HG03342 (cell line): ENCODE measurements at regions not wholly inside any gene's neighbourhood (a gene's known extent, or its start where the extent isn't known, plus 50 kb on each side); places are given as distances from the start of the nearest gene placed in this dataset.

ENCODE experiments used
- ATAC-seq: cut with Tn5 transposase; IDR thresholded peaks from one replicate; pipeline ENCODE4 v1.9.1; 2021; ENCODE audit warnings: mild to moderate bottlenecking, moderate library complexity; ENCODE audit not compliant: unreplicated experiment

GRCh38 chr5:124240732-124241131, 505.7 kb downstream of the ZNF608 start:
- ATAC-seq = no peak

DNA sequence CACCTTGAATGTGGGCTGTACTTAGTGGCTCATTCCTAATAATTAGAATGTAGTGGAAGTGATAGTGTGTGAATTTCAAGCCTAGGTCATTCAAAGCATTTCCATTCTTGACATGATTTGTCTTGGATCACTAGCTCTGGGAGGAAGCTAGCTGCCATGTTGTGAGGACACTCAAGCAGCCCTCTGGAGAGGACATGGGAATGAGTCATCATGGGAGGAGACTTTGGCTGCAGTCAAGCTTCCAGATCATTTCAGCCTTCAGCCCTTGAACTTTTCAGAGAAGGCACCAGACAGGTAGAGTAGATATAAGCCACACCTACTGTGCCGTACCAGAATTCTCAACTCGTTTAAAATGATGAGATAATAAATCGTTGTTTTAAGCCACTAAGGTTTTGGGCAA, 506.9 kb downstream of the ZNF608 start:
- ATAC-seq = no peak

GRCh38 chr5:124238350-124238749, 508.1 kb downstream of the ZNF608 start:
- ATAC-seq = no peak

DNA sequence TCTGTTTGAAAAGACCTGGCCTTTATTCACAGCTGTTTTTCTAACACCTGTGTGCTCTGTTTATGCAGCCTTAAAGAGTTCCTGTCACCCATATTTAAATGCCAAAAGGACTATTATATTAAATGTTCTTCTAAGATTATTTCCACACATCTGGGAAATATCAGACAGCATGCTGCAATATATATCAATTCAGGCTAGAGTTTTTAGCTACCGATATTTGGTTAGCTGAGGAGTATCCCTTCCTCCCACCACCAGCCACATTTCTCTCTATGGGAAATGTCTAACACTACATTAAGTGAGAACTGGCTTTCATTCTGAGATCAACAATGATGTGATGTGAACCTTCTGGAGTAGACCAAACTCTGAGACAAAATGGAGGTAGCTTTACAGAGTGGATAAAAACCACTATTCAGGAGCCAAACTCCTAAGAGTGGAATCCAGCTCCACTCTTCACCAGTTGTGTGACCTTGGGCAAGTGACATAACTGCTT, 509.2 kb downstream of the ZNF608 start:
- ATAC-seq = no peak

DNA sequence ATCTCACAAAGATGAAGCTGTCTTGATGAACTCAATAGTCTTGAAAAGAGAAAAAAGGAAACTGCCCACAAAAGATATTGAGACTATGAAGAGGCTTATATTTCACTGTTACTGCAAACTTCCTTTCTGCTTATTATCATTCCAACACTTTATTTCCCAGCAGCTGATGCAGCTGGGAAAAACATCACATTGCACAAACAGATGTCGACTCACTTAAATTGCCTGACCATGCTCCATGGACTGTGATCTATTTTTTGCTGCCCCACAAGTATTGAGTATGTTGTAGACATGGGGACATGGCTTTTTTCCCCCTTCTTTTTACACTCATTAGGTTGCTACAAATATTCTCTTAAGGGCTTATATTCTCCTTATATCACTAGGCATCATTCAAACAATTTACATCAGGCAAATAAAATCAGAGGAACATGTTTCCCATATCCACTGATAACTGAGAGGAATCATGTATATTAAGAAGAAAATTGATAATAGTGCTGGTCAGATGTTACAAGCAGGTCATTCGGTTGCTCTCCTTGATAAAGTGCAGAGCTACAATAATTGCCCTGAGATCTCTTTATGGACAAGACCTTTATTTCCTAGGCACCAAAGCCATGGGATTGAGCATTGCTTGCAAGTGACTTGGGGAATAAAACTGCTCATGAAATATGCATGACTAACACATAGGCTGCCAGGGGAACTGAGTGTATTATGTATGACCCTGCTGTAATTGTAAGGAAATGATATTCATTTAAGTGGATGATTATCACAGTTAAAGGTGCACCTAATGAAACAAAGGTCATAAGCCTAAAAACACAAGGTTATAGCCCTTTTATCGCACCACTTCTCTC, 509.9 kb downstream of the ZNF608 start:
- ATAC-seq = no peak

- ATAC-seq = no peak
Observed at GRCh38 chr5:124235576-124235975, 510.9 kb downstream of the ZNF608 start.

DNA sequence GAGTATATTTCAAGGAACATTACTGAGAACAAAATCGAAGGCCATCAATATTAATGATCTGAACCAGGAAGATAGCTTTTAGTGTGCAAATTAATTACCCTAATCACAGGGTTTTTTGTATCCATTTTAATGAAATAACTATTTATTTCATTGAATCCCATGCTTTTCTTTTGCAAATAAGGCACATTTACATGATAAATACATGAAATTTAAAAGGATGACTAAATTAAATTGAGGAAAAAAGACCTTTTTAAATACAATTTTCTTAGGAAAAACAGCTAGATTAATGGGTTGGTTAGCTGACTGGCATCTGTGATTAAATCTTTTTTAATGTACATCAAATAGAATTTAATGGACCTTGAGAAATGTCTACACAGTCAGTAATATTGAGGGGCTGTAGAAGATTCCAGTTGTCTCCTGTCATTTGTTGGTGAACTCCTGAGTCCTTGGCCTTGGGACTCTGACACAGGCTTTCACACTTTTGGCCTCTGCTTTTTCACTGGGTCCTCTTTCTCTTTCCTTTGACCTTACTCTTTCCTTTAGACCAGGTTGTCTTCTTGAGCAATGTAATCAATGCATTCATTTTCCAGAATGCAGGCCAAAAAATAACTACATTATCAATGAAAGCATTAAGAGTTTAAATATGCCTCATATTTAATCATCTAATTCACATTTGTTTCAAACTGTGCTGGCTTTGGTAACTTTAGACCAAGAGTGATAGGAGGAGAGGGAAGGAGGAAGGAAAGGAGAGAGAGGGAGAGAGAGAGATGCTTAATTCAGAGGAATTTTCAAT, 511.5 kb downstream of the ZNF608 start:
- ATAC-seq = no peak

DNA sequence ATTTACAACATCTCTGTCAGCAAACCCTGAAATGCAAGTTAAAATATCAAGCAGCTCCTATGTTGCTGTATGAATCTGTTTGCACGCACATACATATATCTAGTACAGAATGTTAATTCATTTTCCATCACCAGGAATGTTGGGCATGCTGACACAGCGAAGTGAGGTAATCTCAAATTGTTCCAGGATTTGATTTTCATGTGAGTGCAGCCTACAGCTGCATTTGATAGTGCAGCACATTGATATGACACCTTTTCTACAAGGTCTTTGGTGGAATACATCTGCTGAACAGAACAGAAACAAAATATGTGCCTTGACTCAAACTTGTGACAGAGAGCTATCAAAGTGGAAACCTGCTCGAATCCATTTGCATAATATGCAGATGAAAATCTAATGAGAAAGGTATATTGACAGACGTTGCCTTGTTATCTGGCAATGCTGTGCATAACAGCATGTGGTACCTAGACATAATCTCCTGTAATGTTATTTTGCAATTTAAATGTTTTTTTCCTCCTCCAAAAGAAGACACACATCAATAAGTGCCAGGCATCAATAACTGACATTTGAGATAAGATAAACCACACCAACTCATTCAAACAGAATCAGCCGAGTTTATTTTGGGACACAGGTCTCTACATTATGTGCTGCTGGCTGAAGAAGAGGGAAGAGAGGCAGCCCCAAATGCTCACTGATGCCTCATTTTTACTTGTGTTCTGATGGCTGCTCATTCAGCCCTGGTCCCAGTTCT, 512.2 kb downstream of the ZNF608 start:
- no peak for ATAC-seq

- ATAC-seq = no peak
Observed at GRCh38 chr5:124232515-124232914, 513.9 kb downstream of the ZNF608 start.

DNA sequence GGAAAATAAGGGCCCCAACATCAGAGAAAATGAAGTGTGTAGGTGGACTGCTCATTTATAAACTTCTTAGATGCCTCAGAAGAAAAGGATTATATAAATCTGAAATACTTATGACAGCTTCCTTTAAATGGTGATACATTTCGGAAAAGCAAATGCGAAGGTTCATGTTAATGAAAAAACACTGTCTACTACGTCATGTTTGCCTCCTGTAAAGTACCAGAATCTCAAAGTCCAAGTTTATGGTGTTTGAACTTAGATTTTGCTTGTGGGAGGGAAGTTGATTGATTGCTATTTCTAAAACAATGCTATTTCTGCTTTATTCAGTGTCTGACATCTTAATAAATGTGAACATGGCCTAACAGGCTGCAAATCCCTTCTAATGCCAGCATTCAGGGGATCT, 514.6 kb downstream of the ZNF608 start:
- no peak for ATAC-seq

GRCh38 chr5:124231230-124231629, 515.2 kb downstream of the ZNF608 start:
- ATAC-seq = no peak

GRCh38 chr5:124230456-124230855, 516.0 kb downstream of the ZNF608 start:
- no peak for ATAC-seq

- ATAC-seq = no peak
Observed at GRCh38 chr5:124229352-124229751, 517.1 kb downstream of the ZNF608 start.

GRCh38 chr5:124227914-124228313, 518.5 kb downstream of the ZNF608 start:
- no peak for ATAC-seq

- no peak for ATAC-seq
Observed at GRCh38 chr5:124220418-124220817, 526.0 kb downstream of the ZNF608 start.

DNA sequence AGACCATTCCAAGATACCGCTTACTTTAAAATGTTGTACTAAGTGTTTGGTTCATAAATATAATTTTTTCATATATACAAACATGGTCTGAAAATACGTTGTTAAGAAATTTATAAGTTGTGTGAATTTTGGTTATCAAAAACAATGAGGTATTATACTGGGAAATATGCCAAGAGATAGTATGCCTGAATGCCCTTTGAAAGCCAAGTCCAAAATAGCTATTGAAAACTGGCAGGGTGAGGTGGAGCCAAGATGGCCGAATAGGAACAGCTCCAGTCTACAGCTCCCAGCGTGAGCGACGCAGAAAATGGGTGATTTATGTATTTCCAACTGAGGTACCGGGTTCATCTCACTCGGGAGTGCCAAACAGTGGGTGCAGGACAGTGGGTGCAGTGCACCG, 533.5 kb downstream of the ZNF608 start:
- ATAC-seq = no peak

GRCh38 chr5:124210111-124210910, 536.1 kb downstream of the ZNF608 start:
- no peak for ATAC-seq

- ATAC-seq = no peak
Observed at GRCh38 chr5:124207118-124207517, 539.3 kb downstream of the ZNF608 start.

DNA sequence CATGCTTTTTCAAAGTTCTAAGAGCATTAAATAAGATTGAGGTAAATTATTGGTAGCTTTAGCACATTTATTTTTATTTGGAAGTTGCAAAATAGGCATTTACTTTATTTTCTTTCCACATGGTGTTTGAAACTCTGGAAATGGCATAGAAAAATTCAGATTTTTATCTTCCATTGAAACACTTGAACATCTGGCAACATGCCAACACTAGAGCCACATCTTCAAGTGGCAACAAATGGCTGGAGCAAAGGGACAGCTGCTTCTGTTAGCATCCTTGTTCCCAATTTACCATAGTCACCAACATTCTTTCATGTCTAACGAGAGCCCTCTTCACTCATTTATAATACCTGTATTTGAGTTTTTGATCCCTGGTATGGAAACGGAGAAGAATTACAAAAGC, 539.9 kb downstream of the ZNF608 start:
- no peak for ATAC-seq

- ATAC-seq = no peak
Observed at GRCh38 chr5:124203303-124203702, 543.1 kb downstream of the ZNF608 start.
